ENCODE measurements at regions not wholly inside any gene's neighbourhood (a gene's known extent, or its start where the extent isn't known, plus 50 kb on each side); places are given as distances from the start of the nearest gene placed in this dataset.

DNA sequence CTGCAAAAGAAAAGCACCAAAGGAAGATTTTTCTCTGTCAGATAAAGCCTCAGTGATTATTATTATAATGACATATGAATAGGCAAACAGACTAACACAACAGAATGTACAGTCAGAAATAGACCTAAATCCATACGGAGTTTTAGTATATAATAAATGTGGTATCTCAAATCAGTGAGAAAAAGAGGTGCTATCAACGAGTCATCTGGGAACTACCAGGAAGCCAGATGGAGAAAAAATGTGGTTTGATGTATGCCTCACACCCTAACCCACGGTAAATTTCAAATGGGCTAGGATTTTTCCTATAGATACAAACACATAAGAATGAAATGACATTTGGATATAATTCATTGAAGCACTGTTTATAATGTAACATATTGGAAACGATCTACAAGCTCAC is 110.3 kb downstream of the ODF2L start:
- H3K27ac ChIP-seq: no peak overlapping the region
- H3K4me3 ChIP-seq: no peak overlapping the region
- no peaks in the 10 kb centered on the region for H3K4me1 ChIP-seq (replicated peaks in 1 of 2)
- no peaks in the 10 kb centered on the region for H3K36me3 ChIP-seq (replicated peaks in 1 of 2)
- TF ChIP-seq CTCF (IDR thresholded peaks at IDR 0.05) (no peak), POLR2A (IDR thresholded peaks at IDR 0.05) (no peak)
- intact Hi-C loops (cut with DNase I): no loop called here
- H3K9me3 ChIP-seq (replicated peaks in 1 of 3): no peaks in the 10 kb centered on the region
- DNase-seq: no peak
- H3K27me3 ChIP-seq: no peaks in the 10 kb centered on the region
- 74 to 82% (median 76%) methylated on average over 4 of the region's 4 CpGs for WGBS, 4 donors

- intact Hi-C loops (cut with DNase I): no loop called here
- no peak overlapping the region for H3K27ac ChIP-seq
- H3K27me3 ChIP-seq: no peaks in the 10 kb centered on the region
- no peaks in the 10 kb centered on the region for H3K36me3 ChIP-seq (replicated peaks in 1 of 2)
- H3K9me3 ChIP-seq (replicated peaks in 1 of 3): no peaks in the 10 kb centered on the region
- no peaks in the 10 kb centered on the region for H3K4me1 ChIP-seq (replicated peaks in 1 of 2)
- no peak for DNase-seq
- no peak overlapping the region for H3K4me3 ChIP-seq
- TF ChIP-seq CTCF (IDR thresholded peaks at IDR 0.05) (no peak), POLR2A (IDR thresholded peaks at IDR 0.05) (no peak)
Measured at GRCh38 chr1:86282611-86283010, 113.5 kb downstream of the ODF2L start.

DNA sequence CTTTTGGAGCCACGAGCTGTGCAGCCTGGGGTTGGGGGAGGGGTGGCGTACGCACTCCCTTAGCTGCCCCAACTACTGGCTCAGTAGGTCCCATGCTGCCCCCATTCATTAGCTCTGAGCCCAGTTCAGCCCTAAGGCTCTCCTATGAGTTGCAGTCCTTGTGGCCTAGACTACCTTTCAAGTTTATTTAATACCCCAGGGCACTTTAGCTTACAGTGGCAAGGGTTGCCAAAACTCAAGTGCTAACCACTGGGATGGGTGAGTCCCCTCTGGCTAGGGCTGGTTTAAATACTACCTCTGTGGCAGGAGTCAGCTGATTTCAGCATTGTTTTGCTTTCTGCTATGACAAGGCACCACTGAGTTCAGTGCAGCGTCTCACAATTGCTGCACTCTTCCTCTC is 118.2 kb downstream of the ODF2L start:
- 72 to 88% (median 81%) methylated on average over 3 to 4 of the region's 4 CpGs for WGBS, 4 donors
- no peak for TF ChIP-seq POLR2A (IDR thresholded peaks at IDR 0.05)
- TF ChIP-seq CTCF (IDR thresholded peaks at IDR 0.05): no peak
- no peak for DNase-seq
- no peaks in the 10 kb centered on the region for H3K9me3 ChIP-seq (replicated peaks in 1 of 3)
- no peak overlapping the region for H3K27ac ChIP-seq
- no peaks in the 10 kb centered on the region for H3K36me3 ChIP-seq (replicated peaks in 1 of 2)
- intact Hi-C loops (cut with DNase I): no loop called here
- H3K4me1 ChIP-seq (replicated peaks in 1 of 2): no peaks in the 10 kb centered on the region
- H3K4me3 ChIP-seq: no peak overlapping the region
- H3K27me3 ChIP-seq: no peaks in the 10 kb centered on the region

DNA sequence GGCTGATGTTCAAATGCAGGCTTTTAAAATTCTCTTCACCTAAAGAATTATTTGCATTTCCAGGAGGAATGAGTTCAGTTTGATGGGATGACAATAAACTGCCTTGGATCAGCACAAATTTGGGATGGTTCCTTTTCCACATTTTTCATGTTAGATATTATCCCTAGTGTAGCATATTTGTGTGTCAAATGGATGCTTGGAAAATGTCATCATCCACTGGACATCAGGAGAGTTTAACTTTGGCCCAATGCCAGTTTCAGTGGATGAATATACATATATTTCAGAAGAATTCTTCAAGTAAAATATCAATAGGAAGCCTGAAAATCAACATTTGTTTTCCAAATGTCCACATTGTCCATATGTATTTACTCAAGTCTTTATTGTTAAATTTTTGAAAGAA is 116.5 kb upstream of the COL24A1 start:
- H3K27me3 ChIP-seq: no peaks in the 10 kb centered on the region
- intact Hi-C loops (cut with DNase I): no loop called here
- no peak overlapping the region for H3K4me3 ChIP-seq
- no peaks in the 10 kb centered on the region for H3K9me3 ChIP-seq (replicated peaks in 1 of 3)
- DNase-seq: no peak
- no peaks in the 10 kb centered on the region for H3K4me1 ChIP-seq (replicated peaks in 1 of 2)
- no peaks in the 10 kb centered on the region for H3K36me3 ChIP-seq (replicated peaks in 1 of 2)
- TF ChIP-seq CTCF (IDR thresholded peaks at IDR 0.05) (no peak), POLR2A (IDR thresholded peaks at IDR 0.05) (no peak)
- H3K27ac ChIP-seq: no peak overlapping the region

All from adrenal gland (tissue), 9 donors.